ENCODE measurements at regions not wholly inside any gene's neighbourhood (a gene's known extent, or its start where the extent isn't known, plus 50 kb on each side); places are given as distances from the start of the nearest gene placed in this dataset.

DNA sequence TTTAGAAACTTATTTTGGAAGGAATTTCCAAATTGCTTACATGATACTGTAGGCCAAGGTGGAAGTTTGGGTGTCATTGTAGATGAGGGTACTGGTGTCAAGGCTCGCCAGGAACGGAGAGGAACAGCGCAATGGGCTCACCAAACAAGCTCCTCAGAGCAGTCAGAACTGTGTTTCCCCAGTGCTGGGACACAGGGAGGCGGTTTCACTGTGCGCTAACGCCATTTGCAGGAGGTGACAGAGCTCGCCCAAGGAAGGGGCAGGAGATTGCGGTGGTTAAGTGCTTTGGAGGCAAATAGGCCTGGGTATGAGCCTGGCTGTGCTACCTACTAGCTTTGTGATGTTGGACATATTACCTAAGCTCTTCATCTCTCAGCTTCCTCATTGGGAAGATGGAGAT lies 57.3 kb downstream of the HHEX start:
- no peak for DNase-seq (ENCODE audit: low spot score)

DNA sequence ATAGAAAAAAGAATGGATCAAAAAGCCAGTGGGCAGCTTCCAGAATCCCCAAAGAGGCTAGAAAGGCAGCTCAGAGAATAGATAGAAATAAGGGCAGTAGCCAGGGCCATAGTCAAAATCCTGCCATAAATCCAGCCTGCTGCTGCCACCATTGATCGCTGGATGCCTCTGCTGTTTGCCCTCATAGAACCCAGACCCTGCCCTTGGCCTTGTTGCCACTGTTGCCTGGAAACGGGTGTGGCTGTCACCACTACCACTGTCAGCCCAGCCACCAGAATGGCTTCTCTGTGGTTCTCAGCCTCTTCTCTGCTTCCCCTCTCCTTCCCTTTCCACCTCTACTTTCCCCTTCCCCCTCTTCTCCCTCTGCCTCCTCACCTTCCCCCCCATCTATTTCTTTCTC lies 57.8 kb downstream of the HHEX start:
- DNase-seq (ENCODE audit: low spot score), result no peak

DNA sequence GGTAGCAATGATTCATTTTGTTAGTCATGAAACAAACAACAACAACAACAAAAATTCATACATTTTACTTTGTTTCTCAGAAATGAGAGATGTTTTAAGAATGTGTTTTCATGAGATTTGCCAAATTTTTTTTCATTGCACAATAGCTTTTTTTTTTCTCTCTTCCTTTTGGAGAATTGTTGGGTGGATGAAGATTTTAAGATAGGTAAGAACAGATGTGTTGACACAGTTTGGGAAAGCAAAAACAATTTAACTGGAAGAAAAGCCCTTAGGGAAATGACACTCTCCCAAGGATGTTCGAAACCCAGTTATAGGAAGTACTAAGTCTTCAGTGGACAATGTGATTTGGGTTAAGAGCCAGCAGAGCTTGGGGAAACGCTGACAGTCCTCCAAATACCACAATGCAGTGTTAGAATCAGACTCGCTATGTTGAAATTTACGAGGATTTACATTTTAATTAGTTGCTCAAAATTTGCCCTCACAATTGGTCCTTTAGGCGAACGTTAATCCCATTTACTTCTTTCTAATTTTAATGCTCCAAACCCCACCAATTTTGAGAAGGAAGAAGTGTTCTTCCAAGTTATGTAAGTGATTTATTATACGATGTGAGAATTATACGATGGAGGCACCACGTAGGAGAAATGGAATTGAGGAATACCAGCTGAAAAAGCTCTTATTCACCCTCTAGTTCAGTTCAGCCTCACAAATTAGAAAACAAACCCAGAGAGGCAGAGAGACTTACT lies 61.2 kb downstream of the HHEX start:
- DNase-seq (ENCODE audit: low spot score), result peak; percentile 28

DNA sequence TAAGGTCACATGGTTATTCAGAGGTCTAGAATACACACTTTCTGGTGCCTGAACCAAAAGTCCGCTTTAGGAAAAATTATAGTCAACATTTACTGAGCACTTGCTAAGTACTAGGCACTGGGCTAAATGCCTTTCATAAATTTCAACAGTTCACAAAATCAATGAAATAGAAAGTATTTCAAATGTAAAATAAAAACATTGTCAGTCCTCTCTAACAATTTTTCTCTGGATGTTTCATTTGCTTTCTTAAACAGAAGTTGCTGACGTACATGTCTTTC lies 61.7 kb downstream of the HHEX start:
- DNase-seq (ENCODE audit: low spot score), result no peak

DNA sequence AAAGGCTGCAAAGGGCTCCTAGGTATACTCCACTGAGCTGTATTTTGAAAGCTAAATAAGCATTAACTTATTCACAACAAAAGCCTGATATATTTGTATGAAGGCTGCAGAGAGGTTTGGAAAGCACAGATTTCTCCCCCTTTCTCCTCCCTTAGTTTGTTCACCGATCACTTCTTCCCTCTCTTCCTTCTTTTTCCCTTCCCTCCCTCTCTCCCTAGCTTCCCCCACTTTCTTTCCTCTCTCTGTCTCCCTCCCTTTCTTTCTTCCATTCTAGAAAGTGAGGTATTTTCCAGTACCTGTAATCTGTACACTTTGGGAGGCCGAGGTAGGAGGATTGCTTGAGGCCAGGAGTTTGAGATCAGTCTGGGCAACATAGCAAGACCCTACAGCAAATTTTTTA lies 62.1 kb downstream of the HHEX start:
- DNase-seq (ENCODE audit: low spot score), result no peak

DNA sequence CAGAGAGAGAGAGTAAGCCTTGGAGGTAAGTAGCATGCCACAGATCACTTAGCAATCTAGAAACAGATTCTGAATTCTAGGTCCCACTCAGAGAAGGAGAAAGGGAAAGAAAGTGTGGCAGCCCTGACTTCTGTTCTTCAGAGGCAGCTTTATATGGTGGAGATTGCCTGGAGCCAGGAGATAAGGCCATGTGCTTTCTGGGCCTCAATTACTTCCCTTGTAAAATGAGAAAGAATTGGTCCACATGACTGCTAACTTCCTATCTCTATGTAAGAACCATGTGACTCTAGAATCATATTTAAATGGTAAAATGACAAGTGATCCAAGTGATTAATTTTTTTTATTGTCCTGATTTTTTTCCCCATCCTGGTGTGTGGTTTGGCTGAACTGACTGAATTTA lies 64.1 kb downstream of the HHEX start:
- DNase-seq (ENCODE audit: low spot score), result no peak

DNA sequence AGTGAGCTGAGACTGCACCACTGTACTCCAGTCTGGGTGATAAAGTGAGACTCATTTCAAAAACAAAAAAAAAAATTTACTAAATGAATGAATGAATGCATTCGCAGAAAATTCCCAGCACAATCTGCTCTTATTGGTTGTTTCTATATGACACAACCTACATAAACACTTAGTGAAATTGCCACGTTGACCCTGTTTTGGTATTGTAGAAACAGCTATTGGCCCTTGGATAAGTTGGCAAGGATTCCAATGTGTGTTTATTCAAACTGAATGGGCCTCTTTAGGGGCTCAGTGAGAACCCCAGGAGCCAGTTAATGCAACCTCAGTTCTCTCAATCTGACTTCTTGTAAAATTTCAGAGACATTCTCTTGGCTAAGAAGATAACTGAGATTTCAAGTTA lies 66.0 kb downstream of the HHEX start:
- peak; percentile 10 for DNase-seq (ENCODE audit: low spot score)

DNA sequence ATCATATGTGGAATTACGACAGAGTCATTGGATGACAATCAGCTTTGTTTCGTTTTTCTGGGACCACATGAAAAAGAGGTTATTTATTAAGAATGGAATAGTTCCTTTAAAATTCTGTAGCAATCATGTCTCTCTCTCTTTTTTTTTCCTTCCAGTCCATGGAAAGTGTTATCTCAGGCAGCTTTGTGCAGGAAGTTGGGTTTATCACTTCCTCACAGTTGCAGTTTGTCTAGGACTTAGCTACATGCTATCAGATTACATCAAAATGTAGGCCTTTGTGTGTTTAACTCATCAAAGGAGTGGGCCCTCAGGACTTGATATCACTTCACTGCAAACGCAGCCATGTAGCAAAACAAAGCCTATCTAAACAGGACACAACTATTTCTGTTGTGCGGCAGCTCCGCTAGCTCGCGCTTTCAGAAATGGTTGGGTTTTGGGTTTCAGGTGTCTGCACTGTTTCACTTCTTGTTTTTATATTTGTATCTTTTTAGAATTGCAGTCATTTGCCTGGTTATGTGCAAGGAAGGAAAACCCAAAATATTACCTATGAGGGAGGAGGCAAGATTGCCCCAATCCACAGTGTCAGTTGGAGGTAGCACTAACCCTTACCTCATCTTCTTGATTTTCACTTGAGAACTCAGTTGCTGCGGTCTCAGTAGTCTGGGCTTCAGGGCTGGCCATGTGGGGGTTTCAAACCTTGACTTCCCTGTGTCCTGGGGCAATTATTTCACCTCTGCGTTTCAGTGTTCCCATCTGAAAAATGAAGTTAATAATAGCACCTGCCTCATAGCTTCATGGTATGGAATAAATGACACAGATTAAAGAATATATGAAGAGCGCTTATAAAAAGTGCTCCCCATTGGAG lies 66.7 kb downstream of the HHEX start:
- peak; percentile 77 for DNase-seq (ENCODE audit: low spot score)

DNA sequence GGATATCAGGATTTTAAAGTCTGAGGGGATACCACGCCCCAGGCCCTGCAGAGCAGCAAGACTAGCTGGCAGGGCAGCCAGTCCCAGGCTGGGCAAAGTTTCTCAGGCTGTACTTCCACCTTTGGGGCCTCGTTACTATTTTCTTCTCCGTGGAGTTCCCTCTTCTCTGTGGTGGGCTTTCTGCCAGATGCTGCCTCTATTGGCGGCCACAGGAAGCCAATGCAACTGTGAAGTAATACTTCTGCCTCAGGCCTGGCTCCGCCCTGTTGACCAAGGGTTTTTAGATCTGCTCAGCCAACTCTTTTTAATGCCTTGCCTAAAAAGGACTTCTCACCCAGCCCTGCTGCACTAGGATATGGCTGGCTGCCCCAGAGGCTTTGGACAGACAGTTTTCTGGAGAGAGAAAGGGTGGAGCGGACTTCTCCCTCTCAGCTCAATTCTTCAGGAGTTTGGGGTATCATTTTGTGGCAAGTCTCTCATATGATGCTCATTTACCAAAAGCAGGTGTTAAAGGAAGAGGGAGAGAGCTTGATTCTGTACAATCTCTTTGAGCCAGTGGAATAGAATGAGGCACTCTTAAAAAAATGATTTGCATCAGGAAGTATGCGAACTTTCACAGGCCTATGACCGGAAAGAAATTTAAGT lies 67.4 kb downstream of the HHEX start:
- DNase-seq (ENCODE audit: low spot score), result peak; percentile 42

DNA sequence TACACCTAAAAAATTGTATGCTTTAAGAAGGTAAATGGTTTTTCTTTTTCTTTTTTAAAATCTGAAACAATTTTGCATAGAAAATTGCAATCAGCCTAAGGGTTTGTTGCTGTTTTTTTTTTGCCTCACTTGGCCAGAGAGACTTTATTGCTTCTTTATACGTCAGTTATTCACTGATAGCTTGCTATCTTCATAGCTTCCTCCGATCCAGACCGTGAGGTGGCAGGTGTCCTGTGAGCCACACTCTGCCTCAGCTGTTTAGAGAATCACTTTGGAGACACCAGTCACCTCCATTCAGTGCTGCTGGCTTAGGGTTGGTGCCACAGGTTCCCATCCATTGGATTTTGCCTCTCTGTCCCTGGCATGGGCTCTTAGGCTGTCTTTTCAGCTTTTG lies 68.0 kb downstream of the HHEX start:
- DNase-seq (ENCODE audit: low spot score), result no peak

DNA sequence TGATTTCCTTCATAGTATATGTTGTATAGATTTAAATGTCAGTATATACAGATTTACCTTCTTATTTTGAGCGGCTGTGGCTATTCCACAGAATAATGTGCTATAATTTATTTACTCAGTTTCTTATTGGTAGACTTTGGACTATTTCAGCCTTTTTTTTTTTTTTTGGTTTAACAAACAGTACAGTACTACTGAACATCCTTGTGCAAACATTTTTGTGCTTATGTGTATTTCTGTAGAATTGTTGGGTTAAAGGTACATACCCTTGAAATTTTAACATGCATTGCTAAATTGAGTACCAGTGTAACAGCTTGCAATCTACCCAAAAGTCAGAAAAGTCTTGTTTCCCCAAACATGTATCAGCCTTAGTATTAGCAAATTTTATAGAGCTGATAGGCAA lies 68.8 kb downstream of the HHEX start:
- no peak for DNase-seq (ENCODE audit: low spot score)

DNA sequence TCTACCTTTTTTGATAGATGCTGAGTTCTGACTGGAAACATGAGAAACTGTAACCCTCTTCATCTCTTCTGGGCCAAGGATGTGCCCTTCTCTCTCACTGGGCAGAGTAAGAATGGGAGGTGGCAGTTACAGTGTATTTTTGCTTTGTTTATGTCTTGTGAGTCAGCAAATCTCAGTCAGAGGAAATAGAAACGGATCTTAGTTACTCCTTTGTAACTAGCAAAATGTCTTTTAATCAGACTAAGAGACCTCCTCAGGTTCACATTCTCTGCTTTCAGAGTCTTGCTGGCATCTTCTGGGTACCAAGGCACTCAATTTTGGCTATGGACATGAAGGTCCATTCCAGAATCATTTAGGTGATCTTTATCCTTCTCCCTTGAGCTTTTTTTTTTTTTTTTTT lies 70.9 kb downstream of the HHEX start:
- DNase-seq (ENCODE audit: low spot score), result peak; percentile 73

DNA sequence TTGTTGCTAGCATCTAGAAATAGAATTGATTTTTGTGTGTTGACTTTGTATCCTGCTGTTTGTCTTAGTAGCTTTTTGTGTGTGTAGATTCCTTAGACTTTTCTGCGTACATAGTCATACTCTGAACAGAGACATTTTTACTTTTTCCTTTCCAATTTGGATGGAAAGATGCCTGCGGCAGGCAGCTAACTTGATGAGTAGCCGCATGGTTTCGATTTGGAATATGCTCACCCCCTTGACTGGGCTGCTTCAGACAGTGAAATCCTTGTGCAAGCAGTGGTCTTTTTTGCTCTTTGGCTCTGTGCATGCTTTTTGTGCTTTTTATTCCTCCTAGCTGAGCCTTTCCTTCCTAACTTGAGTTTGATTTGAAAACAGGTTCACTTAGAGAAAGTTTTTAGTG lies 71.8 kb downstream of the HHEX start:
- DNase-seq (ENCODE audit: low spot score), result no peak

DNA sequence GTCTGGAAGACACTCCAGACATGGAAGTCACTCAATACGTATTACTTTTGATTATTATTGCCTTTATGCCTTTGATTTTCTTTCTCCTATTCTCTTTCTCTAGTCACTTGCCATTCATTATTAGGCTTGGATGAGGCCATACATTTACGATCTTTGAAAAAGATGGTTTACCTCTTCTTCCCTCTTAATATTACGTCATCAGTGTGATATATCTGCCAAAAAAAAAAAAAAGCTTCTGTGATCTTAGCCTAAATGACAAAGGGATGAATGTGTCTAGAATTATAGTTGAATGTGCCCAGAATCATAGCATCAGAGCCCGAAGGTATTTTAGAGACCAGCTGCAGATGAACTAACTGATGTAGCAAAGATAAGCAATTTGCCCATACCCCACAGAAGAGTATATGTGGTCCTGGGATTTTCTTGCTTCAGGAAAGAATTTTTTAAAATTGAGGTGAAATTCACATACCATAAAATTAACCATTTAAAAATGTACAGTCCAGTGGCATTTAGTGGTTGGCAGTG lies 73.9 kb downstream of the HHEX start:
- DNase-seq (ENCODE audit: low spot score), result no peak

DNA sequence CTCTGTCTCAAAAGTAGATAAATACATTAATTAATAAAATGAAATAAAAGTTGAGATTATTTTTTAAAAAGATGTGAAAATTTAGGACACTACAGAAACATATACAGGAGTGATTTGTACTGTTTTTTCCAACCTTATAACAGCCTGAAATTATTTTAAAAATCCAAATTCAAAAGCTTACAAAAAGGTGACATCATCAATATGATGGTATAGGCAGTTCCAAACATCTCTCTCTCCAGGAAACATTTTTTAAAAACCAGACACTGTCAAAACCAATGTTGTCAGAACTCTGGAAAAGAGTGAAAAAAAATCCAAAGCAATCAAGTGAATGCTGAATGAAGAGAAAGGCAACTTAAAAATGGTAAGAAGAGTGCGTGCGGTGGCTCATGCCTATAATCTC lies 76.7 kb downstream of the HHEX start:
- no peak for DNase-seq (ENCODE audit: low spot score)

DNA sequence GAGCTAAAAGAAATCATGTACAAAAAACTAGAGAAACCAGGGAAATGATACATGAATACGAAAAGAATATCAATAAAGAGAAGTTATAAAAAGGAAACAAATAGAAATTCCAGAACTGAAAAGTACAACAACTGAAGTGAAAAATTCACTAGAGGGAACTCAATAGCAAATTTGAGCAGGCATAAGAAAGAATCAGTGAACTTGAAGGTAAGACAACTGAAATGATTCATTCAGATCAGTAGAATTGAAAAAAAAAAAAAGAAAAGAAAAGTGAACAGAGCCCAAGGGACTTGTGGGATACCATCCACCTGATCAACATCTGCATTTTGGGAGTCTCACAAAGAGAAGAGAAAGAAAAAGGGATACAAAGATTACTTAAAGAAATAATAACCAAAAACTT lies 78.3 kb downstream of the HHEX start:
- DNase-seq (ENCODE audit: low spot score), result no peak

DNA sequence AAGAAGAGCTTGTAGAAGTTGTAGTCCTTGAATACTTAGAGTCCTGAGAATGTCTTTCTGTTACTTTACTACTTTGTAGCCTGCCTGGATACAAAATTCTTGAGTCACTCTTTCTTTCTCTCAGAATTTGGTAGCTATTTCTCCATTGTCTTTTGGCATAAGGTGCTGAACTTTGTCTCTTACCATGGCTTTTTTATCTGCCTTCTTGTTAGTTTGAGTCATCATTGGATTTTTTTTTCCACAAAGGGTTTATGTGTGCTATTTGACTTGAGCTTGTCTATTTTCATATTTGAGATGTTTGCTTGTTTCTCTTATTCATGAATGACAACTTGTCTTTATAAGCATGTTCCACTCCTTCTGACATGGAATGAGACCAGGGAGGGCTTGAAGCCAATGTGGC lies 74.5 kb upstream of the EXOC6 start:
- no peak for DNase-seq (ENCODE audit: low spot score)

DNA sequence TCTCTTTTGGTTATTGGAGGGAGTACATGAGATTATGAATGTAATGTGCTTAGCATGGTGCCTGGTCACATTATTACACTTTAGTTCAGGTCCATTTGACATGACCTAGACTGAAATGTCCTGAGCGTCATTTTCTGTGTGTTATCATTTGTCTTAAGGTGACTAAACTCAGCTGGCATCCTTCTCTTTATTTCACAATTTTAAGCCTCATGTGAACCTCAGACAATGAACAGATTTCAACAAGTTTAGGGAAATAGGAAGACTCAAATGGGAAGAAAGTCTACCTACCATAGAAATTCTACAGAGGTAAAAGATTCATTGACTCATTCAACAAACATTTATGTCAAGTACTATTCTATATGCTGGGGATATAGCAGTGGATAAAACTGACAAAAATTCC lies 70.2 kb upstream of the EXOC6 start:
- no peak for DNase-seq (ENCODE audit: low spot score)

DNA sequence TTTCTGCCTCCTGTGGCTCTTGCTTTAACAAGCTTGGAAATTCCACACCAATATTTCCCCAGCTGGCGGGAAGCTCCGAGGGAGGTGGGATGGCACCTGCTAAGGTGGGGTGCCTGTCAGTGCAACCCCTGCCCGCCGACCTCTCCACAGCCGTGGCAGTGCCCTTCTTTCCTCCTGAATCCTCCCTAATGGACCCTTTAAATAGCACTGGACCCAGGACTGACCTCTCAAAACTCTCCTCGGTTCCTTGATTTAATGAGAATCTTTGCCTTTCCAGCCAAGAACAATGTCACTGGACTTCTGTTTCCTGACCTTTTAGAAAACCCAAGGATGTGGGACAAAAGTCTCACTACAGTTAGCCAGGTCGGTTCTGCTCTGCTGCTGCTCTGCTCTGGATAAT lies 63.2 kb upstream of the EXOC6 start:
- DNase-seq (ENCODE audit: low spot score), result no peak

DNA sequence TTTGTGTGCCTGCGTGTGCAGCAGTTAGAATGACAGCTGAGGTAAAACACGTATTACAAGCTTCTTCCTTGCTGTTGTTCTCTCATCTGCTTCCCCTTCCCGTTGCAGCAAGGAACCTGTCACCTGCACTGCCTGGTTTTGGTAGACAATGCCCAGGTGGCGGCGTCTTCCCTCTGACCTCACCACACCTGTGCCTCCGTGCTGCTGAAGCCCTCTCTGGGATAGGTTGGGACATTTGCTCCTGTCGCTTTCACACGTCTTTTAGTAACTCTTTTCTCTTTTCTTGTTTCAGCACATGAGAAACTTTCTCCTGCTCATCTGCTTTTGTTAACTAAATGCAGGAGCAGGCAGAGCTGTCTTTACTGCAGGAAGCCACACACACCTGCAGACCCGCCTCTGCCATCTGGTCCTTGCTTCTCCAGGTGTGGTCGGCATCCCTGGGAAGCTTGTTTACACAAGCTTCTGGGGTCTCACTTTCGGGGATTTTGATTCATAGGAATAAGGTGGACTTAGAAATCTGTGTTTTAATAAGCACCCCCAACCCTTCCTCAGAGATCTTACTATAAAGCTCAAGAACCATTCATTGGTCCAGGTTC lies 60.7 kb upstream of the EXOC6 start:
- no peak for DNase-seq (ENCODE audit: low spot score)

DNA sequence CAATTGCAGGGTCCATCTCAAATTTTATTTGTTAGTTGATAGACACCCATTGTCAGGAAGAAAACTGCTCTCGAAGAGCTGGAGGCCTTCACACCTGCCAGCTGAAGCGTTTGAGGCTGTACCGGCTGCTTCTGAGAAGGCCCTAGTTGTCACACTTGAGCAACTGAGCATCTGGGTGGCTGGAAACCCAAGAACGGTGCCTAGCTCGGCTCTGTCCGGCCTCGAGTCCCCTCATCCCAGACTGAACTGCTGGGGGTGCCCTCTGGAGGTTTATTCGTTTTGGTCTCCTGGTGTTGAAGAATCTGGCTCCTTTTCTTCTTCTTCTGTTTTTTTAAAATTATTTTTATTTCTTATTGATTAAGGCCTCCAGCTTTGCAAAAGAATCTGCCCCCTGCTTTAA lies 59.3 kb upstream of the EXOC6 start:
- no peak for DNase-seq (ENCODE audit: low spot score)

DNA sequence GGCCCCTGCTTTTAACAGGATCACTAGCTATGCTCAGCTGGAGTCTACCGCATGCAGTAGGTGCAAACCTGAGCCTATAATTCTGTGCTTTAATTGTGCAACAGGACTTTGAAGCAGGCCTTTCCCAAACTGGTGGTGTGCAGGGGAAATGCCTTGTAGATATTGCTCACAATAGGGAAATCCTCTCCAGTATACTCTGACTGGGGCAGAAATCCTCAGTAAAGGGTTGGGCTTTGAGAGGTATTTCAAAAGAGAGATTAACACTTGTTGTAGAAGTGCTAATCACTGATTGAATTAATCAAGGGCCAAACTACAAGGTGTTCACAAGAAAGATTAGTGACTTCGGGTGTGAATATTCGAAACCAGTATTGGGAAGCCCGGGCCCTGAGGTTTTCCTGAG lies 58.5 kb upstream of the EXOC6 start:
- no peak for DNase-seq (ENCODE audit: low spot score)

DNA sequence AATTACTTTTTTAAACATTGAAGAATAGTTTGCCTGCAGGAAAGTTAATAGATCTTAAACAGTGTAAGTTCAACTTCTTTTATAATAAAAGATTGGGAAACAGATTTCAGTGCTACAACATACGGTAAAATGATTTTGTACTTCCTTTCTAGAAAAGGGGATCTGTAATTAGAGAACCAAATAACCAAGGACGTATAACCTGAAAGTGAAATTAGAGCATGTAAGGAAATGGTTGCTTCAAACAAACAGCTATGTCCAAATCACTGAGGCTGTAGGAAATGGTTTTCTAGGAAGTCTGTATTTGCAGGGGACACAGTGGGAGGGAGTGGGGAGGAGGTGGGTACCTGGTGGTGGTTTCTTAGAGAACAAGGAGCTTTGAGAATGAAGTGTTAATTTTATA lies 57.9 kb upstream of the EXOC6 start:
- DNase-seq (ENCODE audit: low spot score), result no peak
